Stomach smooth muscle (tissue), 2 donors: ENCODE measurements at regions not wholly inside any gene's neighbourhood (a gene's known extent, or its start where the extent isn't known, plus 50 kb on each side); places are given as distances from the start of the nearest gene placed in this dataset.
A peak's percentile ranks its signal among the peaks of the same experiment; 100 is the strongest.

ENCODE experiments used
- H3K27ac ChIP-seq: one replicate; pipeline ENCODE4 v1.7.0; 2013; ENCODE audit warnings: mild to moderate bottlenecking, low read length, inconsistent platforms
- H3K27me3 ChIP-seq, 2 donors: one replicate each; pipeline ENCODE4 v1.7.0; 2013; ENCODE audit warnings: low read length in 2 of 2; ENCODE audit not compliant: insufficient read depth in 2 of 2, control insufficient read depth in 1 of 2
- H3K36me3 ChIP-seq, 2 donors: one replicate each; pipeline ENCODE4 v1.7.0; 2013; ENCODE audit warnings: low read length in 2 of 2; ENCODE audit not compliant: control insufficient read depth in 2 of 2, insufficient read depth in 2 of 2
- H3K4me1 ChIP-seq: one replicate; pipeline ENCODE4 v1.7.0; 2013; ENCODE audit warnings: low read length; ENCODE audit not compliant: control insufficient read depth, insufficient read depth
- H3K4me3 ChIP-seq, 2 donors: one replicate each; pipeline ENCODE4 v1.7.0; 2013; ENCODE audit warnings: low read length in 2 of 2
- H3K9ac ChIP-seq, 2 donors: one replicate each; pipeline ENCODE4 v1.7.0; 2013; ENCODE audit warnings: low read length in 2 of 2, mild to moderate bottlenecking in 1 of 2
- H3K9me3 ChIP-seq, 2 donors: one replicate each; pipeline ENCODE4 v1.7.0; 2013; ENCODE audit warnings: low read length in 2 of 2; ENCODE audit not compliant: control insufficient read depth in 2 of 2
- donor health status: healthy.
- donor health status: Pancreatic carcinoma.

DNA sequence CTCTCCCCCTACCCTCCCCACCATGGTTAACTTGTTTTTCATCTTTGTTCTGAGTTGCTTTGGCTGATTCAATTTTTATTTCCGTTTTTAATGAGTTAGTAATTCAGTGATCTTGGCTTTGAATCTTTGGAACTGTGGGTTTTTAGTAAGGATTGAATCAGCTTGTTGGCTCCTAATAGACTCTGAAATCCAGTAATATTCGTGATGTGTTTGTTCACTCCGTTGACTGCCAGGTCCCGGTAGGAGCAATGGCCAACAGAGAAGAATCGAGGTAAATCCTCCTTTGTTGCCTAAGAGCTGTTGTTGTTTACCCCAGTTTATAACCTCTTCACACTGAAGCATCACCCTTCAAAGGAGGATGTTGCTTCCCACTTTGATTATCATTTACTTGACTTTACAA is 92.7 kb downstream of the PCSK1 start:
- no peak overlapping the region for H3K27ac ChIP-seq
- no peak overlapping the region for H3K4me3 ChIP-seq
- peaks cover 5% of the 10 kb centered on the region for H3K4me1 ChIP-seq
- H3K9me3 ChIP-seq, result no peaks in the 10 kb centered on the region
- no peaks in the 10 kb centered on the region for H3K36me3 ChIP-seq
- H3K27me3 ChIP-seq, result no peaks in the 10 kb centered on the region
- H3K9ac ChIP-seq, result no peak overlapping the region

DNA sequence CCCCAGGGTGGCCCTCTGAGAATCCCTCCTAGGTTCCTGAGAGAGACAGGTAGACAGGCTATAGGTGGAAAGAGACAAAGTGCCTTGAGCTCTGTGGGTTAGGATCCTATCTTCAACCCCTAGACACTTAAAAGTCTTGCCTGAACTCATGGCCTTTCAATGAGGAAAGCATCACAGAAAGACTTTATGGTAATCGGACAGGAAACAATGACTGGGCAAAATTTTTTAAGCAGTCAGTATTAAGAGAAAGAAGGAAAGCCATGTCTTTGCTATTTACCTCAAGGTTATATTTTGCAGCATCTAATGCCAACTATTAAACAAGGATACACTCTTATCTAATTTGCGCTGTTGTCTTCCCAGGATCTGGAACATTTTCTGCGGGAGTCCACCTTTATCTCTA is 93.2 kb downstream of the PCSK1 start:
- Histone ChIP-seq H3K27ac (no peak overlapping the region), H3K4me3 (no peak overlapping the region), H3K9ac (no peak overlapping the region)

DNA sequence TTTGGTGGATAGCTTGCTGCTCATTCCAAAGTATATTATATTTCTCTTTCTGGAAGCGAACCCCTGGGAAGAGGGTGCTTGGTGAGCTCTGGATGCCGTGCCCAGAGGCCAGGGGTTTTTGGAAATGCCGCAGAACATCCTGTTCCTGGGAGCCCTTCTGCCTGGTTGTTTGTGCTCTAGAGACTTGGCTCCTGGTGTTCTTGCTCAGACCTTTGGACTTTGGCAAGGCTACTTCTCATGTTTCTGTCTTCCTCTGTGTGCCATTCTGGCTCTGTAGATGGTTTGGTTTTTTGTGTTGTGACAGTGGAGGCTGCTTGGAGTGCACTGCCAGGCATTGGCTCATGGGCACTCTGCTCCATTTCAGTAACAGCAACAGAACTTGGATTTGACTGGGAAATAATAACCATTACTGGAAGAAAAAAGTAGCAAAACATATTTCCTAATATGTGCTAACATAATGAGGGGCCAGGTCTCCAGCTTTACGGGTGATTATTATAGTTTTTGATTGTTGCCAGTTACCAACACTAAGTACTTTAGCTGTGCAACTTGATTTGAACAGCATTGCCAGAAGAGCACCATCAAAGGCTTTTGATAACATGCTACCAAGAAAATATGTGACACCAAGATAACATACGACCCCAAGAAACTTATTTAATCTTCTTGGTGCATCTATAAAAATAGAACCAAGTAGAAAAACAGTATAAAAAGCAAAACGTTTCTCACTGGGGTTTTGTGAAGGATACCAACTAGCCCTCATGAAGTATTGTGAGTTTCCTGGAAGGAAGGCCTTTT is 94.2 kb downstream of the PCSK1 start:
- Histone ChIP-seq H3K36me3 (no peaks in the 10 kb centered on the region), H3K4me1 (peaks cover 5% of the 10 kb centered on the region), H3K4me3 (no peak overlapping the region), H3K9ac (peak overlapping the region in 1 of 2 donors; percentile 11), H3K27me3 (no peaks in the 10 kb centered on the region), H3K9me3 (no peaks in the 10 kb centered on the region), H3K27ac (peak overlapping the region; percentile 56)

More for the DNA sequence above, 93.2 kb downstream of the PCSK1 start:
- peaks cover 5% of the 10 kb centered on the region for H3K4me1 ChIP-seq
- H3K27me3 ChIP-seq, result no peaks in the 10 kb centered on the region
- H3K9me3 ChIP-seq, result no peaks in the 10 kb centered on the region
- H3K36me3 ChIP-seq, result no peaks in the 10 kb centered on the region

DNA sequence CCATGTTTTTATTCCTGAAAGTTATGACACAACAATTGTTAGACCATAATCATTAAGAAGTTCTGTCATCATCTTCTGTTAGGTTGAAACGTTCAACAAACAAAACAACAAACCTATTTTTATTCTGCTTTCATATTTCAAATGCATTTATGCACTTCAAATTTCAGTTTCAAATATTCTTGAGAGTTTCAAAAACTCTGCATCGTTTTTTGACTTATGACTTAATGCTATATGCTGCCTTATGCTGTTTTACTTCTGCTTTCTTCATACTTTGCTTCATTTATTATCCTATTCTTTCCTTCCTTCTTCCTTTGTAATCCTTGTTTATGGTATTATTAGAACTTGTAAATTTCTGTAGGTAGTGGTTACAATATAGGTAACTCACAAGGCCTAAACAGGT is 95.0 kb downstream of the PCSK1 start:
- Histone ChIP-seq H3K4me1 (peaks cover 5% of the 10 kb centered on the region), H3K9ac (peak overlapping the region in 1 of 2 donors; percentile 11), H3K27ac (peak overlapping the region; percentile 56), H3K36me3 (no peaks in the 10 kb centered on the region), H3K4me3 (no peak overlapping the region), H3K27me3 (no peaks in the 10 kb centered on the region), H3K9me3 (no peaks in the 10 kb centered on the region)

DNA sequence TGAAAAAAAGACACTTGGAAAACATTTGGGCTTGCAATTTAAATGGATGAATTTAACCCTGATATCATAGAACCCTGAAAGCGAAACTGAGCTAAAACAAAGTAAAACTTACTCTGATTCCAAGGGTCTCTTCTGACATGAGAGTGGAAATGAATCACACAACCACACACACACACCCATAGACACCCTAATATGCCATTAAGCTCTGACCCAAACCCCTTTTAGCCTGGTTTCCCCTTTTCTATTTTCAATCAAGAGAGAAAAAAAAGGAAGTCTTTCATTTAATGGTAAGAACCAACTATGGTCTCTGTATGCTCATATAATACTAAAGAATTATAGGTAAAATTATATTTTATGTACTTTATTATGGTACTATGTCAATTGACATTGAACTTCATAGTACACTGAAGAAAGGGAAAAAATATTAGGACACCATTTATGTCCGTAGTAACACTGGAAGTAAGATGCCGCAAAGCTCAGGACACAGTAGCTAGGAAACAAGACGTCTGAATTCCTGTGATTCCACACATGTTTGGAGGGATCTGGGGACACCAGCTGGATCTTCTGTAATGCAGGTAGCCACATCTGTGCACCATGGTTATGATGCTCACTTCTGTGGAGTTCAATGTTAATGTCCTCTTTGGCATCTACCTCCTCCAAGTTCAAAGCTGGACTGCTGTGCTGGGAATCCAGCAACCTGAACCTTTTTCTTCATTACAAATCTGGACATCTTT is 95.8 kb downstream of the PCSK1 start:
- Histone ChIP-seq H3K9ac (no peak overlapping the region), H3K4me1 (peaks cover 5% of the 10 kb centered on the region), H3K27ac (no peak overlapping the region), H3K27me3 (no peaks in the 10 kb centered on the region), H3K9me3 (no peaks in the 10 kb centered on the region), H3K4me3 (no peak overlapping the region), H3K36me3 (no peaks in the 10 kb centered on the region)

DNA sequence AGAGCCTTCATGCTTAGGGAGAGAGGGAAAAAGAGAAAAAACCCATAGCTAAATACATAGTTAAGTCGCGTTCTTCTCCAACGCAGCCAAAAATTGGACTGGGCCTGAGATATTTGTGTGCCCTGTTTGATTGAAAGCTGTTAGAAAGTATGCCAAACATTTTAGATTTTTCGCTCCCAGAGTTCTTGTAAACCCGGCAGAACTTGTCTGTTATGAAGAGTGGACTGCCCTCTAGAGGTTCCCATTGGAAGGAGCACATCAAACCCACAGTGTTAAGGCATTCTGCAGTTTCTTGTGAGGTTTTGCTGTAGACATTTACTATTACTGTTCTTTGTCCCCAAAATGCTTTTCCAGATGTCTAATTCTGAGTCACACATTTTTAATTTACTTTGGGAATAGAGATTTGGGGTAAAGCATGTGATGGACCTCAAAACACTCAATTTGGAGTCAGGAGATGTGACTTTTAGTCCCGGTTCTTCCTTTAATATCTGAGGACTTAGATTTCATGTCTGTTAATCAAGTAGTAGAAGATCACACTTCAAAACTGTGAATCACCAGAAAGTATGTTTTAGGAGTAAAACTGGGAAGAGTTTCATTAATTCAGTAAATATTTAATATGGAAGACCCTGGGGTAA is 96.6 kb downstream of the PCSK1 start:
- peaks cover 5% of the 10 kb centered on the region for H3K4me1 ChIP-seq
- peak overlapping the region; percentile 35 to 57 for H3K4me3 ChIP-seq
- peak overlapping the region; percentile 12 to 37 for H3K9ac ChIP-seq

DNA sequence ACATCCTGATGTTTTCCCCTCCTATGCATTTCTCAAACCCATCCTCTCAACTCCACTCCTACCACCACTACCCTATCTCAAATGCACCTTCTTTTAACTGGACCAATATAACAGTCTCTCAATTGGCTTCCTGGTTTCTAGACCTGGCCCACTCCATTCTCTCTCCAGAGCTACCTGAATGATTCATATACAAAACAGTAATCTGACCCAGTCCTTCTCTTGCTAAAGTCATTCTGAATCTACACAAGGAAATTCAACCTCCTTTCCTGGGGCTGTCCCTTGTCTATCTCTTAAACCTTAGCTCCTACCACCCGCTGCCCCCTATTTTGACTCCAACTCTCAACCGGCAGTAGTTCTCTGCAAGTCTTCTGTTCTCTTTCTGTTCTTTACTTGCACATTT is 97.2 kb downstream of the PCSK1 start:
- Histone ChIP-seq H3K9ac (peak overlapping the region in 1 of 2 donors; percentile 12), H3K27ac (no peak overlapping the region), H3K4me1 (peaks cover 5% of the 10 kb centered on the region)

More for the DNA sequence above, 96.6 kb downstream of the PCSK1 start:
- Histone ChIP-seq H3K27ac (no peak overlapping the region), H3K9me3 (no peaks in the 10 kb centered on the region), H3K36me3 (no peaks in the 10 kb centered on the region), H3K27me3 (no peaks in the 10 kb centered on the region)

DNA sequence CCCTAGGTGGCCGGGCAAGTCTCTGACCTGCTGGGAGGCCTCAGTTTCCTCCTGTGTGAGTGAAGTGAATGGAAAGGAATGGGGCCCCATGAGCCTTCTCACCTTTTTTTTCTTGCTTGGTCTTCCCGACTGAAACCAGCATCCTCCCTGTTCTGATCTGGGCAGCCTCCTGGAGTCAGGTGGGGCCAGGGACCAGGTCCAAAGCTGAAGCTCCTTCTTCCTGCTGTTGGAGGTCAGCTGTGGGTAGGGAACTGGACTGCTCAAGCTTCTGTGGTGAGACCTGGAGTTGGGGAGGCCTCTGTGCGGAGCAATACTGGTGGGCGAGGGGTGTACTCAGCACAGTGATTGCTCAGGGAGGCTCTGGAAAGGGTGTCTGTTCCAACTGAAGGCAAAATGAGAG is 99.7 kb downstream of the PCSK1 start:
- no peaks in the 10 kb centered on the region for H3K4me1 ChIP-seq
- no peak overlapping the region for H3K27ac ChIP-seq
- H3K4me3 ChIP-seq, result no peak overlapping the region
- no peaks in the 10 kb centered on the region for H3K27me3 ChIP-seq
- no peak overlapping the region for H3K9ac ChIP-seq
- H3K36me3 ChIP-seq, result no peaks in the 10 kb centered on the region
- no peaks in the 10 kb centered on the region for H3K9me3 ChIP-seq

More for the DNA sequence above, 97.2 kb downstream of the PCSK1 start:
- Histone ChIP-seq H3K27me3 (no peaks in the 10 kb centered on the region), H3K36me3 (no peaks in the 10 kb centered on the region), H3K4me3 (peak overlapping the region; percentile 35 to 57), H3K9me3 (no peaks in the 10 kb centered on the region)

DNA sequence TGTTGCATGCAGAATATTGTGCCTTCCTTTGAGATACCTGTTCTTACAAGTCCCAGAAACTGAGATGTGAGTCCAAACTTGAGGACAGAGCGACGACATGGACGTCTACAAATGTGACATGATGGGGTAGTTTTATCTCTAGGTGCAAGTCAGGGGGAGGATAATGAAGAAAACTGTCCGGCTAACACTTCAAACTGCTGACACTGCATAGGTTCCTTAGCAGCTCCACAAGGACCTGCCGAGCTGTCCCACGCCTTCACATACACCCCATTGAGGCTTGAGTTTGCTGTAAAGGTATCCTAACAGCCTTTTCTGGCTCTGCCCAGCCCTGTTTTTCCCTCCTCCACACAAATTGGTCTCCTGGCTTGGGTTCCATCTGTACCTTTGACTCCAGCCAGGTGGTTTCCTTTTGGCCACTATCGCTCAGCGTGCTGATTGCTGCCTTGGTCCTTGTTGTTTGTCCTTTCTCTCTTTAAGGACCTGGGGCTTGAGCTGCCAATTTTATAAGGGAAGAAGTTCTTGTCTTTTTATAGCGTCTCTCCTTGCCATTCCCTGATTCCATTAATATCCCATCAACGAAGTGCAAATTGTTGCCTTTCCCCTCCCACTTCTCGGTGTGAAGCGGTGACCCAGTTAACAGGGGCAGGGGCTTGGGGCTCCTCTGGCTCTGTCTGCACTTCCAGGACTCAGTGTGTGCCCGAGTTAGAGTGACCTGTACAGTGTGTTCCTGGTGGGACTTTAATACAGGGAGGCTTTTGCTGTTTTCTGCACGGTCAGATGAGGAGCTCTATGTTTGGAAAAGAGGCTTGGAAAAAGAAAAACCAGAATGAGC is 100.3 kb downstream of the PCSK1 start:
- no peak overlapping the region for H3K27ac ChIP-seq
- no peaks in the 10 kb centered on the region for H3K9me3 ChIP-seq
- no peaks in the 10 kb centered on the region for H3K27me3 ChIP-seq
- H3K4me3 ChIP-seq, result no peak overlapping the region
- H3K9ac ChIP-seq, result no peak overlapping the region
- H3K4me1 ChIP-seq, result no peaks in the 10 kb centered on the region
- no peaks in the 10 kb centered on the region for H3K36me3 ChIP-seq

DNA sequence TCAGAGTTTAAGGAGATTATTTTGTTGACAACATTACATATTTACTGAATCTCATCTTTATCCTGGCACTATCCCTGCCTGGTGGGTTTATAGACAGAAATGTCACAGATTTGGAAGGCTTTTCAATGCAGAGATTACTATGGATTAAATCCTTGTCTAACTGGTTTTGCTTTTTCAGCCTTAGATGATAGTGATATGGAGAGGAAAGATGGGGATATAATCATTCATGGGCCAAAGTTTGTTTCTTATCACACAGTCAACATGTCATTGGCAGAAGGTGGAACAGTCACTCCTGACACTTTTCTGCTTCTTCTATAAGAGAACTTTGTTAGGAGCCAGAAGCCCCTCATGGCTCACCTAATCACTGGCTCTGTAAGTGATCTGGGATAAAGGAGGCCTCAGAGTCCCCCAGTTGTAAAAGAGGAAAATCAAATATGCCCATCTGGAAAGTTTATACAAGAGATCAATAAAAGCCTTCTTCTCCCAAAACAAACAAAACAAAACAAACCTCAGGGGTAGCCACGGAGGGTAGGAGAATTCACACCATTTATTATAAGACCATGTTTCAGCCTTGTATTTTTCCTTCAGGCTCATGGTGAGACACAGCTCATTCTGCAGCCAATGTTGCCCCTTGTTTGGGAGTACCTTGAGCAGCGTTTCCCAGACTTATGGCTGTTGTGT is 101.2 kb downstream of the PCSK1 start:
- Histone ChIP-seq H3K4me1 (no peaks in the 10 kb centered on the region), H3K9ac (no peak overlapping the region), H3K9me3 (no peaks in the 10 kb centered on the region), H3K4me3 (no peak overlapping the region), H3K27ac (no peak overlapping the region), H3K36me3 (no peaks in the 10 kb centered on the region), H3K27me3 (no peaks in the 10 kb centered on the region)
